T-cell (primary cell): ENCODE measurements at regions not wholly inside any gene's neighbourhood (a gene's known extent, or its start where the extent isn't known, plus 50 kb on each side); places are given as distances from the start of the nearest gene placed in this dataset.

Experiments
- ATAC-seq, 4 experiments: fragments of 200-7000 bp in 3 of 4; fragments of 150-1000 bp in 1 of 4; cut with Tn5 transposase; replicated peaks in 1 of 4; 1 replicate in 3 of 4; 2 replicates in 1 of 4; pipeline ENCODE4 v1.10.0; 2021; ENCODE audit warnings: moderate library complexity in 3 of 4, mild to moderate bottlenecking in 2 of 4, moderate number of reproducible peaks in 1 of 4
- CTCF ChIA-PET, 2 donors: fragments of 300-600 bp; sonication (Branson Sonifier 250); formaldehyde crosslinking; loops; one replicate each; lab custom pipeline; 2022; ENCODE audit warnings: antibody characterized with exemption in 2 of 2; lab: Charles Lee
- POLR2A ChIA-PET, 2 donors: fragments of 300-600 bp; sonication (Branson Sonifier 250); formaldehyde crosslinking; loops; one replicate each; lab custom pipeline; 2022; ENCODE audit warnings: antibody characterized with exemption in 2 of 2; lab: Charles Lee
- DNase-seq, 35 experiments: peaks; one replicate each; pipeline versions ENCODE4 v3.0.0 to v3.0.0-alpha.2; 2013 to 2023
- H3K27ac ChIP-seq: one replicate; pipeline ENCODE4 v1.5.1; 2013; ENCODE audit warnings: low read length
- H3K27me3 ChIP-seq, 2 experiments: replicated peaks in 1 of 2; 1 replicate in 1 of 2; 2 replicates in 1 of 2; pipeline versions ENCODE4 v1.6.1 to v1.7.0; 2013; ENCODE audit warnings: low read length in 1 of 2, mixed read lengths in 1 of 2; ENCODE audit not compliant: control insufficient read depth in 2 of 2, insufficient read depth in 2 of 2; ENCODE audit errors: extremely low read depth in 1 of 2
- H3K36me3 ChIP-seq, 2 donors: 1 replicate in 1 of 2; 2 replicates in 1 of 2; pipeline versions ENCODE4 v1.6.1 to v1.7.0; 2013; ENCODE audit warnings: low read length in 1 of 2; ENCODE audit not compliant: control insufficient read depth in 2 of 2, insufficient read depth in 1 of 2; ENCODE audit errors: extremely low read depth in 1 of 2
- H3K4me1 ChIP-seq, 2 experiments: 1 replicate in 1 of 2; 2 replicates in 1 of 2; pipeline versions ENCODE4 v1.6.1 to v1.7.0; 2013; ENCODE audit warnings: low read length in 2 of 2, mixed read lengths in 1 of 2; ENCODE audit not compliant: insufficient read depth in 2 of 2, control insufficient read depth in 1 of 2; ENCODE audit errors: extremely low read depth in 1 of 2
- H3K4me3 ChIP-seq, 2 donors: 1 replicate in 1 of 2; 2 replicates in 1 of 2; pipeline versions ENCODE4 v1.5.1 to v1.7.0; 2013; ENCODE audit warnings: mild to moderate bottlenecking in 2 of 2, low read length in 1 of 2, moderate library complexity in 1 of 2; ENCODE audit not compliant: control insufficient read depth in 1 of 2; ENCODE audit errors: extremely low read depth in 1 of 2
- H3K9me3 ChIP-seq: 2 replicates; pipeline ENCODE4 v1.7.0; 2013
- H3K27ac Mint-ChIP-seq, 2 donors: one replicate each; pipeline ENCODE4 v1.8.0; 2020 to 2021; ENCODE audit warnings: mild to moderate bottlenecking in 2 of 2, mixed read lengths in 2 of 2
- H3K27me3 Mint-ChIP-seq, 2 donors: one replicate each; pipeline ENCODE4 v1.8.0; 2021 to 2022; ENCODE audit warnings: mixed read lengths in 2 of 2
- H3K36me3 Mint-ChIP-seq: one replicate; pipeline ENCODE4 v1.8.0; 2021; ENCODE audit warnings: mixed read lengths
- H3K4me1 Mint-ChIP-seq, 3 donors: one replicate each; pipeline ENCODE4 v1.8.0; 2020 to 2022; ENCODE audit warnings: mixed read lengths in 3 of 3, mild to moderate bottlenecking in 1 of 3
- H3K4me3 Mint-ChIP-seq, 3 donors: one replicate each; pipeline ENCODE4 v1.8.0; 2020 to 2022; ENCODE audit warnings: mild to moderate bottlenecking in 3 of 3, mixed read lengths in 3 of 3, moderate library complexity in 3 of 3
- H3K9me3 Mint-ChIP-seq, 3 donors: one replicate each; pipeline ENCODE4 v1.8.0; 2020 to 2022; ENCODE audit warnings: mixed read lengths in 3 of 3
- WGBS: methylation state at CpG from one replicate; pipeline ENCODE4 v1.1.5; 2013; ENCODE audit warnings: missing lambda C conversion rate; ENCODE audit not compliant: insufficient coverage; 5-methylcytosine and 5-hydroxymethylcytosine counted together

- Mint-ChIP-seq H3K4me3 (no peak overlapping the region), H3K27ac (no peak overlapping the region), H3K36me3 (no peaks in the 10 kb centered on the region), H3K27me3 (peaks cover 3 to 13% of the 10 kb centered on the region in 2 donors), H3K9me3 (no peaks in the 10 kb centered on the region), H3K4me1 (no peaks in the 10 kb centered on the region)
- H3K36me3 ChIP-seq: no peaks in the 10 kb centered on the region
- no peak overlapping the region for H3K27ac ChIP-seq
- ATAC-seq (no peak), DNase-seq (no peak)
- H3K9me3 ChIP-seq: no peaks in the 10 kb centered on the region
- ChIA-PET CTCF (no interaction called here), POLR2A (no interaction called here)
- 62% methylated on average over 2 of the region's 4 CpGs for WGBS
- H3K4me3 ChIP-seq: no peak overlapping the region
- peaks cover 0 to 3% of the 10 kb centered on the region in 2 experiments for H3K27me3 ChIP-seq
- H3K4me1 ChIP-seq: no peaks in the 10 kb centered on the region
Observed at GRCh38 chr4:25523405-25523804, 132.2 kb upstream of the SLC34A2 start.

- WGBS: no CpG with 5 or more reads among the region's 2 CpGs
- Mint-ChIP-seq H3K4me1 (no peaks in the 10 kb centered on the region), H3K27ac (no peak overlapping the region), H3K27me3 (peaks cover 8 to 13% of the 10 kb centered on the region in 2 donors), H3K9me3 (no peaks in the 10 kb centered on the region), H3K4me3 (no peak overlapping the region), H3K36me3 (no peaks in the 10 kb centered on the region)
- Histone ChIP-seq H3K27ac (no peak overlapping the region), H3K36me3 (no peaks in the 10 kb centered on the region), H3K4me3 (no peak overlapping the region), H3K4me1 (no peaks in the 10 kb centered on the region), H3K27me3 (peaks cover 0 to 3% of the 10 kb centered on the region in 2 experiments), H3K9me3 (no peaks in the 10 kb centered on the region)
- ATAC-seq: no peak
- ChIA-PET POLR2A (interaction anchor here in 1 of 2 donors (0.6 kb wide), 1 partner anchor 781 kb away, joined by 6 read pairs; no protein-coding TSS in a partner anchor), CTCF (no interaction called here)
- no peak for DNase-seq
Observed at GRCh38 chr4:25524663-25525062, 131.0 kb upstream of the SLC34A2 start.

- H3K27me3 Mint-ChIP-seq: peaks cover 7 to 8% of the 10 kb centered on the region in 2 donors
- ATAC-seq (no peak), DNase-seq (no peak)
- H3K27ac ChIP-seq: no peak overlapping the region
- H3K27ac Mint-ChIP-seq: no peak overlapping the region
- no peaks in the 10 kb centered on the region for H3K36me3 ChIP-seq
- H3K9me3 Mint-ChIP-seq: no peaks in the 10 kb centered on the region
- H3K4me1 Mint-ChIP-seq: no peaks in the 10 kb centered on the region
- H3K9me3 ChIP-seq: no peaks in the 10 kb centered on the region
- H3K27me3 ChIP-seq: peaks cover 0 to 8% of the 10 kb centered on the region in 2 experiments
- no peaks in the 10 kb centered on the region for H3K36me3 Mint-ChIP-seq
- H3K4me3 Mint-ChIP-seq: no peak overlapping the region
- no peak overlapping the region for H3K4me3 ChIP-seq
- POLR2A ChIA-PET: interaction anchor here in 1 of 2 donors (0.7 kb wide), 1 partner anchor 42 kb away, joined by 4 read pairs; no protein-coding TSS in a partner anchor
- 100% methylated on average over 1 of the region's 6 CpGs for WGBS
- no peaks in the 10 kb centered on the region for H3K4me1 ChIP-seq
- CTCF ChIA-PET: no interaction called here
Observed at GRCh38 chr4:25525896-25526295, 129.8 kb upstream of the SLC34A2 start.

- Mint-ChIP-seq H3K27ac (no peak overlapping the region), H3K9me3 (no peaks in the 10 kb centered on the region), H3K36me3 (no peaks in the 10 kb centered on the region), H3K27me3 (peaks cover 8 to 10% of the 10 kb centered on the region in 2 donors), H3K4me3 (no peak overlapping the region), H3K4me1 (no peaks in the 10 kb centered on the region)
- H3K4me3 ChIP-seq: no peak overlapping the region
- ATAC-seq (no peak), DNase-seq (no peak)
- H3K27ac ChIP-seq: no peak overlapping the region
- no CpG with 5 or more reads among the region's 1 CpG for WGBS
- no peaks in the 10 kb centered on the region for H3K9me3 ChIP-seq
- POLR2A ChIA-PET: no interaction called here
- H3K27me3 ChIP-seq: peaks cover 0 to 8% of the 10 kb centered on the region in 2 experiments
- H3K36me3 ChIP-seq: no peaks in the 10 kb centered on the region
- CTCF ChIA-PET: interaction anchor here in 1 of 2 donors (0.6 kb wide), 1 partner anchor 81 kb away, joined by 9 read pairs; no protein-coding TSS in a partner anchor
- no peaks in the 10 kb centered on the region for H3K4me1 ChIP-seq
Observed at GRCh38 chr4:25527034-25527433, 128.6 kb upstream of the SLC34A2 start.

- ChIA-PET CTCF (interaction anchor here in 1 of 2 donors (0.9 kb wide), 1 partner anchor 9 kb away, joined by 4 read pairs; no protein-coding TSS in a partner anchor), POLR2A (no interaction called here)
- peaks cover 8 to 9% of the 10 kb centered on the region in 2 donors for H3K27me3 Mint-ChIP-seq
- H3K4me1 Mint-ChIP-seq: no peaks in the 10 kb centered on the region
- no peak overlapping the region for H3K27ac Mint-ChIP-seq
- no peak for DNase-seq
- no peaks in the 10 kb centered on the region for H3K36me3 Mint-ChIP-seq
- no peaks in the 10 kb centered on the region for H3K9me3 Mint-ChIP-seq
- no peaks in the 10 kb centered on the region for H3K36me3 ChIP-seq
- no peaks in the 10 kb centered on the region for H3K9me3 ChIP-seq
- H3K4me3 ChIP-seq: no peak overlapping the region
- H3K4me1 ChIP-seq: no peaks in the 10 kb centered on the region
- H3K27me3 ChIP-seq: peaks cover 0 to 12% of the 10 kb centered on the region in 2 experiments
- H3K27ac ChIP-seq: no peak overlapping the region
- no peak overlapping the region for H3K4me3 Mint-ChIP-seq
- ATAC-seq: no peak
- 100% methylated on average over 2 of the region's 14 CpGs for WGBS
Observed at GRCh38 chr4:25528391-25528790, 127.3 kb upstream of the SLC34A2 start.

DNA sequence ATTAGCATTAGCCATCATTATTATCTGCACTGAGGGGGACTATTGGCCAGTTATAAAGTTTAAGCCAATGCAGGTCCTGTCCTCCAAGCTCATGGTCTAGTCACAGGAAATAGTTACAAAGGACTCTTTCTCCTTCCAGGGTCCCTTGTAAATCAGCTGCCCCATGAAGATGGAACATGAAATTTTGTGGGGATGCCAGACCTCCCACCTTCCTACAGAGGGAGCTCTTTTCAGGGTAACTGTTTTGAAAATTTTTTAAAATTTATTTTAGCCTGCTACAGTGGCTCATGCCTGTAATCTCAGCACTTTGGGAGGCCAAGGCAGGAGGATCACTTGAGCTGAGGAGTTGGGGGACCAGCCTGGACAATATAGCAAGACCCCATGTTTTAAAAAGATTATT lies 124.4 kb upstream of the SLC34A2 start:
- Mint-ChIP-seq H3K36me3 (no peaks in the 10 kb centered on the region), H3K4me1 (no peaks in the 10 kb centered on the region), H3K27me3 (peaks cover 5 to 12% of the 10 kb centered on the region in 2 donors), H3K9me3 (no peaks in the 10 kb centered on the region), H3K4me3 (no peak overlapping the region), H3K27ac (no peak overlapping the region)
- Histone ChIP-seq H3K4me1 (no peaks in the 10 kb centered on the region), H3K36me3 (no peaks in the 10 kb centered on the region), H3K4me3 (no peak overlapping the region), H3K27ac (no peak overlapping the region), H3K9me3 (no peaks in the 10 kb centered on the region), H3K27me3 (peaks cover 0 to 8% of the 10 kb centered on the region in 2 experiments)
- POLR2A ChIA-PET: no interaction called here
- CTCF ChIA-PET: interaction anchor here (0.6 to 1.2 kb wide), 3 partner anchors 8 to 236 kb away, joined by 3 to 7 read pairs (median 3); no protein-coding TSS in a partner anchor
- ATAC-seq (no peak), DNase-seq (no peak)

- Mint-ChIP-seq H3K4me1 (no peaks in the 10 kb centered on the region), H3K4me3 (no peak overlapping the region), H3K27me3 (peaks cover 9 to 12% of the 10 kb centered on the region in 2 donors), H3K27ac (no peak overlapping the region), H3K9me3 (no peaks in the 10 kb centered on the region), H3K36me3 (no peaks in the 10 kb centered on the region)
- CTCF ChIA-PET: no interaction called here
- whole genome bisulfite sequencing: 31% methylated on average over 3 of the region's 4 CpGs
- H3K9me3 ChIP-seq: no peaks in the 10 kb centered on the region
- ATAC-seq: no peak
- H3K27me3 ChIP-seq: peaks cover 0 to 12% of the 10 kb centered on the region in 2 experiments
- no peak overlapping the region for H3K4me3 ChIP-seq
- DNase-seq: no peak
- no peak overlapping the region for H3K27ac ChIP-seq
- H3K36me3 ChIP-seq: no peaks in the 10 kb centered on the region
- POLR2A ChIA-PET: no interaction called here
- no peaks in the 10 kb centered on the region for H3K4me1 ChIP-seq
Observed at GRCh38 chr4:25532591-25532990, 123.1 kb upstream of the SLC34A2 start.
